MM.1S (cell line): ENCODE measurements at regions not wholly inside any gene's neighbourhood (a gene's known extent, or its start where the extent isn't known, plus 50 kb on each side); places are given as distances from the start of the nearest gene placed in this dataset.

ENCODE experiments used
- EZH2 ChIP-seq: fragments of 300-600 bp; sonication (generic); optimal IDR thresholded peaks from 2 replicates; pipeline ENCODE3; 2017; ENCODE audit warnings: low read depth, mild to moderate bottlenecking, antibody characterized with exemption, low read length, mixed read lengths
- TF ChIP-seq, protein P1 (sequence below): fragments of 300-600 bp; sonication (generic); IDR thresholded peaks from 2 replicates; pipeline ENCODE4 v1.5.1; 2016; ENCODE audit warnings: antibody characterized with exemption, low read length, mixed read lengths

DNA sequence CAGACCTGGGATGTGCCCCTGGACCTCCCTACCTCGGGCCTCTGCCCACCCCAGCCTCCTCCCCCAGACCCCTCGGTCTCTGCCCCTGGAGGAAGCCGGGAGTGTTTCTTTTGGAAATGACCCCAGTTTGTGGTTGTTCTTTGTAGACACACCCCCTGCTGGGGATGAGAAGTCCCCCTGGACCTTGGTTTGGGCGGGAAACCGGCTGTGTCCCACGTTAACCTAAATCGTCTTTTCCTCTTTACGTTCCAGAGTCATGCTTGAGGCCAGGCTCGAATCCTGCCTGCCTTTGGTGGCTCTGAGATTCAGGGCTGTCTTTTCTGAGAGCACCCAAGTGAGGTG lies 116.6 kb downstream of the METRNL start:
- TF ChIP-seq, protein P1, sequence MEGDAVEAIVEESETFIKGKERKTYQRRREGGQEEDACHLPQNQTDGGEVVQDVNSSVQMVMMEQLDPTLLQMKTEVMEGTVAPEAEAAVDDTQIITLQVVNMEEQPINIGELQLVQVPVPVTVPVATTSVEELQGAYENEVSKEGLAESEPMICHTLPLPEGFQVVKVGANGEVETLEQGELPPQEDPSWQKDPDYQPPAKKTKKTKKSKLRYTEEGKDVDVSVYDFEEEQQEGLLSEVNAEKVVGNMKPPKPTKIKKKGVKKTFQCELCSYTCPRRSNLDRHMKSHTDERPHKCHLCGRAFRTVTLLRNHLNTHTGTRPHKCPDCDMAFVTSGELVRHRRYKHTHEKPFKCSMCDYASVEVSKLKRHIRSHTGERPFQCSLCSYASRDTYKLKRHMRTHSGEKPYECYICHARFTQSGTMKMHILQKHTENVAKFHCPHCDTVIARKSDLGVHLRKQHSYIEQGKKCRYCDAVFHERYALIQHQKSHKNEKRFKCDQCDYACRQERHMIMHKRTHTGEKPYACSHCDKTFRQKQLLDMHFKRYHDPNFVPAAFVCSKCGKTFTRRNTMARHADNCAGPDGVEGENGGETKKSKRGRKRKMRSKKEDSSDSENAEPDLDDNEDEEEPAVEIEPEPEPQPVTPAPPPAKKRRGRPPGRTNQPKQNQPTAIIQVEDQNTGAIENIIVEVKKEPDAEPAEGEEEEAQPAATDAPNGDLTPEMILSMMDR = no peak
- TF ChIP-seq EZH2 = no peak
